GM19467 (cell line): ENCODE measurements at regions not wholly inside any gene's neighbourhood (a gene's known extent, or its start where the extent isn't known, plus 50 kb on each side); places are given as distances from the start of the nearest gene placed in this dataset.
"Not testable (repeated sequence)": the region's sequence is repeated elsewhere in the genome, so short reads cannot be mapped to it uniquely, and the experiment has no call there.

Experiments
- ATAC-seq: cut with Tn5 transposase; IDR thresholded peaks from one replicate; pipeline ENCODE4 v1.9.1; 2021; ENCODE audit warnings: mild to moderate bottlenecking, moderate library complexity; ENCODE audit not compliant: unreplicated experiment

DNA sequence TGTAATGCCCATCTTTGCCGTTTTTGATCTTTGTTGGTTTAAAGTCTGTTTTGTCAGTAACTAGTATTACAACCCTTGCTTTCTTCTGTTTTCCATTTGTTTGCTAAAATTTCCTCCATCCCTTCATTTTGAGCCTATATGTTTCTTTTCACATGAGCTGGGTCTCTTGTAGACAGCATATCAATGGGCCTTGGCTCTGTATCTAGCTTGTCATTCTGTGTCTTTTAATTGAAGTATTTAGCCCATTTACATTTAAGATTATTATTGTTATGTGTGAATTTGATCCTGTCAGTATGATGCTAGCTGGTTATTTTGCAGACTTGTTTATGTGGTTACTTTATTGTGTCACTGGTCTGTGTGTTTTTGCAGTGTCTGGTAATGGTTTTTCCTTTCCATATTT lies 913.2 kb downstream of the TRHDE start:
- ATAC-seq, result no peak

GRCh38 chr12:73186272-73186671 lies 914.1 kb downstream of the TRHDE start:
- no peak for ATAC-seq

DNA sequence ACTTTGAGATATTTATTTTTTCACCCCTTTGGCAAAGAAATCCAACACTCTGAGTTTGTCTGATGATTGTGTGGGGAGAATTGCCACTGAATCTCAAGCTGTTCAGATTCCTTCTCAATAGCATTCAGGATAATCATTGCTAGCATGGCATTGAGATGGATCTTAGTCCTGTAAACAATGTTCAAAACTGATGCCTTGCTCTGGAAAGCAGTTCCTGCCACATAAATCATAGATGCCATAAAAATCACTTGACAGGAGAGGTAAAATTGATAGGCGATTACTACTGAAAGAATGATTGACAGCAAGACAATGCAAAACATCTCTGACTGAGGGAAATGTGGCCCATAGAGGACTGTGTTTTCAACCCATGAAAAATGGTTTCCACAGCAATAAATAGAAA lies 915.6 kb downstream of the TRHDE start:
- no peak for ATAC-seq

DNA sequence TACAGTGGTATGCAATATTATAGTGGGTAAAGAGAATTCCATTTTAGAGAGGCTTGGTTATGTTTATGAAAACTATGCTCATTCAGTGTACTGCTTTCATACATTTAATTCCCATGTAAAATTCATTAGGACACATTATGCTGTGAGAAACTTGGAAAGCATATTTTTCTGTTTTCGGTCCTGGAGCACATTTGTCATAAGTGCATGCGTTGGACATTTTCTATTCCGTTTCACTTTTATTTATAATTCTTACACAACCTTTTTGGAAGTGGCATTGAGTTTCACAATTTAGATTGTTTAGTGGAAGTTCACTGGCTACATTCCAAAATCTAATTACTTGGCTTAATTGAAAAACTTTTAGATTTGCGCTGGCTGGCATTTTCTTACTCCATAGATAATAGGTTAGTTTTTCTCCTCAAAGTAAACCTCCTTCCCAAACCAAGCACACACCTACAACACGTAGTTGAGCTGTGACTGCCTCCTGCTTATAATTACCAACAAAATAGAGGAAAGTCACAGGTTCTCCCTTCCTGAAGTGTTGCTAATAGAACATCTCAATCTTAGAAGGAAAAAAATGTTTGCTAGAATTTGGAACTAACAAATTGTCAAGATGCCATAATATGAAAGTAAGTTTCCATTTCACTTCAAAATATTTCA lies 938.5 kb downstream of the TRHDE start:
- ATAC-seq, result no peak

DNA sequence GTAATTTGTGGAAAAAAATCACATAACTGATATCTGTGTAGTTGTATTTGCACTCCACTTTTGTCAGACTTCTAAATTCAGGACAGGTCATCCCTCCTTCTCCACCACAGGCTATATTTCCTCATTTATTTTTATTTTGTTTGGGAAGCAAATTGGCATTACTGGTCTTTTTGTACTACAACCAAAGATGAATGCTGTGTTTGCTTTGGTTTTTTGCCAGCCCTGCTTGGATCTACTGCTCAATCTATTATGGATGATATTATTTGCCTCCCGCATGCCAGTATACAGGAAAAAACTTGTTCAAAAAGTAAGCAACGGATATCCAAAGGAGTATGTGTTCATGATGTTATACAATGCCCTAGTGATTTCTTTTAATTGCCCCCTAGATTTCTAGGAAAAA lies 948.8 kb downstream of the TRHDE start:
- ATAC-seq, result no peak

GRCh38 chr12:73221398-73221797 lies 949.2 kb downstream of the TRHDE start:
- no peak for ATAC-seq

DNA sequence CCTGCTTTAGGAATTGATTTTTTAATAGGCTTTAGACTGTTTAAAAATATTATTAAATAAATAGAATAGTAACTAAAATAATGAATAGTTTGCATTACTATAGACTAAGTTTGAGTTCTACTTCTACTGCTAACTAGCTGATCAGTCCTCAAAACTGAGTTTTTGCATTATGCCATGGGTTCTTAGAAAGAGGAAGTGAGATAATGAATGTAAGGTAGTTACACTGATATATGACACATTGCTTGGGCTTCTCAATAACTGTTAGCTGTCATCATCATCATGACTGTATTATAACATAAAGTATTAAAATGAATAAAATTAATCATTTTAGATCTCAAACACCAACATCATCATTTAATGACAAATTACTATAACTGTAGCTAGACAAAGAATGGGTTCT lies 949.7 kb downstream of the TRHDE start:
- ATAC-seq, result no peak

DNA sequence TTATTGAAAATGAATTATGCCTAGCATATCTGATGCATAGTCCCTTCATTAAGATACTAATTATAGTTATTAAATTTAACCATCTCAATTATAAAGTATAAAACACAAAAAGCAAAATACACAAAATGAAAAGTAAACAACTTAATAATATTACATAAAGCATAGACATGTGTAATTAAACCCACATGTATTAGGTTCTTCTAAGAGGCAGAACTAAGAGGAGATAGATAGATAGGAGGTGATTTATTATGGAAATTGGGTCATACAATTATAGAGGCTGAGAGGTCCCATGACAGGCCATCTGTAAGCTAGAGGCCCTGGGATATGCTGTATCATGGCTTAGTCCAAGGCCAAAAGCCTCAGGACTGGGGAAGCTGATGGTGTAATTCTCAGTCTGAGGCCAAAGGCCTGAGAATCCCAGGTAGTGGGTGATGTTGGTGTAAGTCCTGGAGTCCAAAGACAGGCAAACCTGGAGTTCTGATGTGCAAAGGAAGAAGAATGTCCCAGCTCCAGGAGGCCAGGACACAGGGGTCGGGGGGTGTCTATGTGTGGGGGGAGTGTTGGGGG lies 953.3 kb downstream of the TRHDE start:
- no peak for ATAC-seq

GRCh38 chr12:73225941-73226340 lies 953.8 kb downstream of the TRHDE start:
- no peak for ATAC-seq

GRCh38 chr12:73226593-73226992 lies 954.4 kb downstream of the TRHDE start:
- ATAC-seq, result no peak

GRCh38 chr12:73228828-73229227 lies 956.7 kb downstream of the TRHDE start:
- not testable (repeated sequence) for ATAC-seq

DNA sequence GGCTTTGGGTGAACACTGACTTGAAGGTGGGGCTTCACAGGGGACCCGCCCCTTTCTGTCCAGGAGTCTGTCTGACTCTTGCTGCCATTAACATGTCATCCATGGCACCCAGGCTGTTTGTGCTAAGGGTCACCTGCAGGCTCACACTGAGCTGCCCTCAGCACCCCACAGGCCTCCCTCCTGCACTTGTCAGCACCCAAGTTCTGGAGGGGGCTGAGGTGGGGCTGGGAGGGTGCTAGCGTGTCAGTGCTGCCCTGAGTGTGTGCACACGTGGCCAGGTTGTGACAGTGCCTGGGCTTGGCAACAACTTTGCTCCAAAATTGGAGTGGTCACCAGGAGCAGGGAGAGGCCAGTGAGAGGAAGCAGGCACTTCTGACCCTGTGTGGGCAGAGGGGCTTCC lies 963.2 kb downstream of the TRHDE start:
- ATAC-seq, result no peak

- ATAC-seq, result no peak
Observed at GRCh38 chr12:73240110-73240509, 967.9 kb downstream of the TRHDE start.

GRCh38 chr12:73262788-73263381 lies 990.7 kb downstream of the TRHDE start:
- no peak for ATAC-seq

GRCh38 chr12:73266206-73266605 lies 994.0 kb downstream of the TRHDE start:
- no peak for ATAC-seq

GRCh38 chr12:73274976-73275375 lies 1002.8 kb downstream of the TRHDE start:
- no peak for ATAC-seq

DNA sequence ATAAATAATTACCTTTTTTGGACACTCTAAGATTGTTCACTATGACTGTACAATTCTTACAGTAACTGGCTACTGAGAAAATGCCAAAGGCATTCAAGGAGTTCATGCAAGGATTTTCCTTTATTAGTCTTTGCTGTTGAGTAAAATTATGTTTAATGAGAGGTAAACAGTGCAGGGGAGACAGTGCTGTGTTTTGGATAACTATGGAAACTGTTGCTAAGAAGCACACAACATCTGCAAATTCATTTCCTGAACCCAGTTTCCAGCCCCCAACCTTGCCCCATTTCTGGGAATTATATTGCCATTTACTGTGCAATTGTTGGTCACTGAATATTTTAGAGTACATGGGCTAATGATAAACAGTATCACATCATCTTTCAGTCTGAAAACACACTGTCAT lies 1005.8 kb downstream of the TRHDE start:
- no peak for ATAC-seq

DNA sequence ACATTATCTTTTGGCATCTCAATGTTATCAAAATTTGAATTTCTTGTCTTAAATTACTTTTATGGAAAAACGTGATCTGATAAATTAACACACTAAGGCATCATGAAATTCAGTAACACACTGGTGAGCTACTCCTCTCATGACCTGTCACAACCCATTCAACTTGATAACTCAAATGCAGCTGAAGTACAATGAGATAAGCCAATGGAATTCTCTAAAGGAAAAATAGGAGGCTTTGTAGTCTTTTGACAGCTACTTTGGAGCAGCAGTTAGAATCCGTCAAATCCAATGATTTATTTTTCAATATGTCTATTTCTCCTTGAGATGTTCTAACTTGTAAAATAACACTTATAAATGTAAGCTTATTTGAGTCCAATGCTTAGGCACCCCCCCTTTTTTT lies 1029.4 kb downstream of the TRHDE start:
- no peak for ATAC-seq

DNA sequence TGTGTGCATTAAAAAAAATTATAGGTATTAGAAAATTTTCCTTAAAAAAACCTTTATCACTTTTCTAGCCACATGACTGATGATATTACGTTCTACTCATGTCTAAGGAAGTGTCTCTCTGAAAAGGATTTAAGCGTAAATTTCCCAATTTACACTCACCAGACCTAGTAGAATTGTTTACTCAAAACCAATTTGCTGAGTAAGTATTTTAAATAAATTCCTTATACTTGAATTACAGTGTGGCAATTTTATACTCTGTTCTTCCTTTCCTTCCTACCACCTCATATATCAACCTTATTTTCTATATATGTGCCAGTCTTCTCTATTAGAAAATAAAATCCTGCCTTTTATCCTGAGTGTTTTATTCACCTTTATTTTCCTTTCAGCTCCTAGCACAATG lies 1035.1 kb downstream of the TRHDE start:
- ATAC-seq, result no peak

DNA sequence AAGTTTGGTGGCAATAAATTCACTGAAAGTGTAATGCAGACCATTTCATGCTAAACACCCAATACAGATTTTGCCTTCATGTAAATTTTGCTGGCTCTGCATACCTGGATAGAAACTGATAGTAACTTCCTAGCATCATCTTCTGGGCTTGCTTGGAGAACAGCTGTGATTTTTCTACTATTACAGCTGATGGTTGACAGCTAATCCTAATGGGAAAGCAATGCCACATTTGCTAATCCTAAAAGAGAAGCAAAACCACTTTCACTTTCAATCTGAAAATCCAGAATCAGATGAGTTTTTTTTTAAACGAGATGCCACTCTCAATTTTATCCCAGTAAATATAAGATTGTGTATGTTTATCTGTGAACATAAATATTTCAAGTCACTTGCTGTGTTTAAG lies 1035.9 kb downstream of the TRHDE start:
- no peak for ATAC-seq

GRCh38 chr12:73308747-73309146 lies 1036.6 kb downstream of the TRHDE start:
- ATAC-seq, result no peak

DNA sequence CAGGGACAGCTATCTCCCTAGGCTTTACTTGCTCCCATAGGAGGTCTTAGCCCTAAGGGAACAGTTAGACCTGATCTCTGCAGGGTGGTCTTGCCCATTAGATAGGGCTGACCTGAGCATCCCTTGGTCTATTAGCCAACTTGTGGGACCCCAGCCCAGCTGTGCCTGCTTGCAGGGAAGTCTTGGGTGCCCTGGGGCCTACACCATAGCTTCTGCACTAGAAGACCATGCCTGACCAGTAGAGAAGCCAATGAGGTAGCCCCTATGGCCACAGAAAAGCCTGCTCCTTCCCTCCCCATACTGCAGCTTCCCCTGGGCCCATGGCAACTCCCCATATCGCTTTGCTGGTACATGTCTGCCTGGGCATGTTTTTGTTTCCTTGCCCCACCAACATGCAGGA lies 1049.1 kb downstream of the TRHDE start:
- ATAC-seq, result no peak

DNA sequence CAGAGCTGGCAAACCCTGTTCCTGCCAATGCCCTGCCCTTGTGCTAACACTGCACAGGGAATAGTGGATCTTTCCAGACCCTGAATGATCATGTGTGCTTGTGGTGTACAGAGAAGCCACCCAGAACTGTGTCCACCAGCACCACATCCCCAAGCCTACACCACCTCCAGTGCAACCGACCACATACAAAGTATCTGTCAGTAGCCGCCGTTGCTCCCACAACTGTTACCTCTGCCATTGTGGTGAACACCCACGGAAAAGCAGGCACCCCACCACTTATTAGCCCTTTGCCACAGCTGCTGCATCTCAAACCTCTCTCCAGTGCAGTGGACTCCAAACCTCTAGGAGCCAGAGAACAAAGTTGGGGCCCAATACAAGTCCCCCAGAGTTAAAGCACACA lies 1049.6 kb downstream of the TRHDE start:
- no peak for ATAC-seq
